Endodermal cell (in vitro differentiated cells): ENCODE measurements at regions not wholly inside any gene's neighbourhood (a gene's known extent, or its start where the extent isn't known, plus 50 kb on each side); places are given as distances from the start of the nearest gene placed in this dataset.

Experiments
- DNase-seq: peaks from one replicate; pipeline ENCODE4 v3.0.0-alpha.2; 2017
- H3K27ac ChIP-seq: 2 replicates; pipeline ENCODE4 v1.5.1; 2013; ENCODE audit warnings: mild to moderate bottlenecking, low read depth, low read length, moderate library complexity
- H3K27me3 ChIP-seq: 2 replicates; pipeline ENCODE4 v1.6.1; 2013; ENCODE audit warnings: mild to moderate bottlenecking, low read length, moderate library complexity; ENCODE audit not compliant: insufficient read depth, control insufficient read depth, poor library complexity, severe bottlenecking
- H3K36me3 ChIP-seq: 2 replicates; pipeline ENCODE4 v1.7.0; 2013; ENCODE audit warnings: mild to moderate bottlenecking, low read length, moderate library complexity; ENCODE audit not compliant: control insufficient read depth, insufficient read depth
- H3K4me1 ChIP-seq: one replicate; pipeline ENCODE4 v1.7.0; 2013; ENCODE audit warnings: low read length; ENCODE audit not compliant: control insufficient read depth, insufficient read depth
- H3K4me3 ChIP-seq: 2 replicates; pipeline ENCODE4 v1.5.1; 2013; ENCODE audit warnings: mild to moderate bottlenecking, low read length, moderate library complexity
- H3K9ac ChIP-seq: 2 replicates; pipeline ENCODE4 v1.6.1; 2013; ENCODE audit warnings: mild to moderate bottlenecking, low read length, moderate library complexity; ENCODE audit not compliant: poor library complexity, severe bottlenecking; ENCODE audit errors: extremely low read depth
- H3K9me3 ChIP-seq: 2 replicates; pipeline ENCODE4 v1.6.1; 2013; ENCODE audit warnings: mild to moderate bottlenecking, low read length, moderate library complexity; ENCODE audit not compliant: control insufficient read depth
- H3K27ac Mint-ChIP-seq: 2 replicates; pipeline ENCODE4 v1.8.0; 2020; ENCODE audit warnings: mixed read lengths
- H3K27me3 Mint-ChIP-seq: 2 replicates; pipeline ENCODE4 v1.8.0; 2021; ENCODE audit warnings: mild to moderate bottlenecking, mixed read lengths; ENCODE audit not compliant: insufficient read depth
- H3K36me3 Mint-ChIP-seq: 2 replicates; pipeline ENCODE4 v1.8.0; 2020; ENCODE audit warnings: low read depth, mixed read lengths
- H3K4me1 Mint-ChIP-seq: 2 replicates; pipeline ENCODE4 v1.8.0; 2020; ENCODE audit warnings: mixed read lengths
- H3K4me3 Mint-ChIP-seq: 2 replicates; pipeline ENCODE4 v1.8.0; 2020; ENCODE audit warnings: mild to moderate bottlenecking, moderate library complexity, mixed read lengths
- H3K9me3 Mint-ChIP-seq: 2 replicates; pipeline ENCODE4 v1.8.0; 2020; ENCODE audit warnings: mild to moderate bottlenecking, mixed read lengths
- WGBS, 2 experiments: methylation state at CpG; one replicate each; pipeline versions ENCODE4 v1.1.5 to v1.1.7; 2013; ENCODE audit warnings: missing lambda C conversion rate in 2 of 2, mixed read lengths in 1 of 2; ENCODE audit not compliant: insufficient coverage in 1 of 2, insufficient read length in 1 of 2; 5-methylcytosine and 5-hydroxymethylcytosine counted together
- TF ChIP-seq, protein P1 (sequence below): fragments of 200-600 bp; sonication (generic); conservative IDR thresholded peaks from 2 replicates; pipeline ENCODE4 v1.5.0; 2021; ENCODE audit warnings: antibody characterized with exemption, mild to moderate bottlenecking

DNA sequence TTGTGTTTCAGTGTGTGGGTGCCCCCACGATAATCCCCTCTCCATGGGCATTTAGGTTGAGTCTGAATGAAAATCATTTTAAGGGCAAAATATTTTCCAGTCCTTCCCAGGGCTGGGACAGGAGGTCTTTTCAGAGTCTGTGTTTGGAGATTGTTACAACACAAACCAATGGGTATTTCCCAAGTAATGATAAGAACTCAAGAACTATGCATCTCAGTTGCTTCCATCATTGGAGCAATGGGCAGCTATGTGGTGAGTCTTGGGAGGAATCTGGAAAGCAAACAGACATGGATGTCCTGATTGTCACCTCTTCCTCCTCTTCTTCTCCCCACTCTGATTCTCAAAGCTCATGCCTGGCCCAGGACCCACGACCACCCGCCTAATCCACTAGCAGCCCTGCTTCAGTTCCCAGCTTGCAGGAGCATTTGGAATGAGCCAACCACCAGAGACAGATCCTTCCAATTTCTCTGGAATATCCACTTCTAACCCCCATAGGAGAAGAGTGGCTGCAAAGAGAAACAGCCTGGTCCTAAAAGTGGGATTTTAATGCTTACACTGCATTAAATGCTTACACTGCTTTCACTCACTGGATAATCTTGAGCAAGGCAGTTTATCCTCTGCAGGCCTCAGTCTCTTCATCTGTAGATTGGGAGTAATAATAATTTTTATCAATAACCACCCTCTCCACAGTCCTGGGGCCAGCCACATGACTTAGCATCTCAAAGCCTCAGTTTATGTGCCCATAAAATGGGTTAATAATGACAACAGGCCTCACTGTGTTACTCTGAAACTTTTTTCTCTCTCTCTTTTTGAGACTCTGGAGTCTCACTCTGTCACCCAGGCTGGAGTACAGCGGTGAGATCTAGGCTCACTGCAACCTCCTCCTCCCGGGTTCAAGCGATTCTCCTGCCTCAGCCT lies 404.3 kb downstream of the MN1 start:
- 91 to 94% methylated on average over 4 to 6 of the region's 6 CpGs for WGBS, 2 experiments
- TF ChIP-seq, protein P1, sequence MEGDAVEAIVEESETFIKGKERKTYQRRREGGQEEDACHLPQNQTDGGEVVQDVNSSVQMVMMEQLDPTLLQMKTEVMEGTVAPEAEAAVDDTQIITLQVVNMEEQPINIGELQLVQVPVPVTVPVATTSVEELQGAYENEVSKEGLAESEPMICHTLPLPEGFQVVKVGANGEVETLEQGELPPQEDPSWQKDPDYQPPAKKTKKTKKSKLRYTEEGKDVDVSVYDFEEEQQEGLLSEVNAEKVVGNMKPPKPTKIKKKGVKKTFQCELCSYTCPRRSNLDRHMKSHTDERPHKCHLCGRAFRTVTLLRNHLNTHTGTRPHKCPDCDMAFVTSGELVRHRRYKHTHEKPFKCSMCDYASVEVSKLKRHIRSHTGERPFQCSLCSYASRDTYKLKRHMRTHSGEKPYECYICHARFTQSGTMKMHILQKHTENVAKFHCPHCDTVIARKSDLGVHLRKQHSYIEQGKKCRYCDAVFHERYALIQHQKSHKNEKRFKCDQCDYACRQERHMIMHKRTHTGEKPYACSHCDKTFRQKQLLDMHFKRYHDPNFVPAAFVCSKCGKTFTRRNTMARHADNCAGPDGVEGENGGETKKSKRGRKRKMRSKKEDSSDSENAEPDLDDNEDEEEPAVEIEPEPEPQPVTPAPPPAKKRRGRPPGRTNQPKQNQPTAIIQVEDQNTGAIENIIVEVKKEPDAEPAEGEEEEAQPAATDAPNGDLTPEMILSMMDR: no peak
- H3K9ac ChIP-seq: no peak overlapping the region
- Mint-ChIP-seq H3K27me3 (peaks cover 15% of the 10 kb centered on the region), H3K27ac (no peak overlapping the region), H3K4me1 (no peaks in the 10 kb centered on the region), H3K36me3 (no peaks in the 10 kb centered on the region), H3K4me3 (no peak overlapping the region), H3K9me3 (no peaks in the 10 kb centered on the region)
- no peaks in the 10 kb centered on the region for H3K9me3 ChIP-seq
- no peaks in the 10 kb centered on the region for H3K27me3 ChIP-seq
- H3K4me3 ChIP-seq: no peak overlapping the region
- no peak overlapping the region for H3K27ac ChIP-seq
- DNase-seq: no peak
- H3K36me3 ChIP-seq: no peaks in the 10 kb centered on the region
- H3K4me1 ChIP-seq: no peaks in the 10 kb centered on the region

DNA sequence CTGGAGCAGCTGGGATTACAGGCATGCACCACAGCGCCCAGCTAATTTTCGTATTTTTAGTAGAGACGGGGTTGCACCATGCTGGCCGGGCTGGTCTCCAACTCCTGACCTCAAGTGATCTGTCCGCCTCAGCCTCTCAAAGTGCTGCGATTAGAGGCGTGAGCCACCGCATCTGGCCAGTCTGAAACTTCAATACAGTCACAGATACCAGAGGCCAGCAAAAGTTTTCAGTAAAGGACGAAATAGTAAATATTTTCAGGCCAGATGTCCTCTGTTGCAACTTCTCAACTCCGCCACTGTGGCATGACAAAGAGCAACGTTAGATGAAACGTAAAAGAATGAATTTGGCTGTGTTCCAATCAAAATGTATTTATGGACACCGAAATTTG lies 403.6 kb downstream of the MN1 start:
- H3K27ac Mint-ChIP-seq: no peak overlapping the region
- no peaks in the 10 kb centered on the region for H3K36me3 Mint-ChIP-seq
- Histone ChIP-seq H3K9me3 (no peaks in the 10 kb centered on the region), H3K27ac (no peak overlapping the region), H3K27me3 (no peaks in the 10 kb centered on the region), H3K36me3 (no peaks in the 10 kb centered on the region), H3K4me3 (no peak overlapping the region), H3K9ac (no peak overlapping the region), H3K4me1 (no peaks in the 10 kb centered on the region)
- peaks cover 16% of the 10 kb centered on the region for H3K27me3 Mint-ChIP-seq
- H3K9me3 Mint-ChIP-seq: peaks cover under 1% of the 10 kb centered on the region
- no peak for DNase-seq
- no peaks in the 10 kb centered on the region for H3K4me1 Mint-ChIP-seq
- WGBS, 2 experiments: 86 to 90% methylated on average over 12 of the region's 13 CpGs
- TF ChIP-seq, protein P1: no peak
- no peak overlapping the region for H3K4me3 Mint-ChIP-seq

DNA sequence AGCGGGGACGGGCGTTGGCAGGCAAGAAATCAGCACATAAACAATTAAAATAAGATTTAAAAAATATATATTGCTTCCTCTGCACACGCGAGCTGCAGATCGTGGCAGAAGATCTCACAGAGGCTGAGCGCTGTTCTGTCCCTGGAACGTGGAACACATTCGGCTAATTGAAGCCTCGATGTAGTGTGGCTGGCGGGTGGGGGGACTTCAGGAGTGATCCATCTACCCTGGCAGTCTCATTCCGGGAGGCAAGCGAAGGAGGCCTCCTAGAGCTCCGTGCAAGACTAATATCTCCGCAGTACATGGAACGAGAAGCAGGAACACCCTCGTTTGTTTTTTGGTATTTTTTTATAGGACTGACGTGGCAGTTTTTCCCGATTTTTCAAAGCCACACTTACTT lies 402.4 kb downstream of the MN1 start:
- peaks cover 16% of the 10 kb centered on the region for H3K27me3 Mint-ChIP-seq
- no peaks in the 10 kb centered on the region for H3K4me1 Mint-ChIP-seq
- WGBS, 2 experiments: 85 to 87% methylated on average over 14 to 18 of the region's 19 CpGs
- Histone ChIP-seq H3K36me3 (no peaks in the 10 kb centered on the region), H3K4me1 (no peaks in the 10 kb centered on the region), H3K9ac (no peak overlapping the region), H3K9me3 (no peaks in the 10 kb centered on the region), H3K4me3 (no peak overlapping the region), H3K27ac (no peak overlapping the region), H3K27me3 (no peaks in the 10 kb centered on the region)
- H3K27ac Mint-ChIP-seq: no peak overlapping the region
- no peaks in the 10 kb centered on the region for H3K36me3 Mint-ChIP-seq
- H3K4me3 Mint-ChIP-seq: no peak overlapping the region
- no peak for DNase-seq
- peaks cover 3% of the 10 kb centered on the region for H3K9me3 Mint-ChIP-seq
- TF ChIP-seq, protein P1: no peak
